Myocyte (in vitro differentiated cells): ENCODE measurements at regions not wholly inside any gene's neighbourhood (a gene's known extent, or its start where the extent isn't known, plus 50 kb on each side); places are given as distances from the start of the nearest gene placed in this dataset.

Experiments
- DNase-seq: peaks from one replicate; pipeline ENCODE4 v3.0.0-alpha.2; 2012; ENCODE audit warnings: low read depth

DNA sequence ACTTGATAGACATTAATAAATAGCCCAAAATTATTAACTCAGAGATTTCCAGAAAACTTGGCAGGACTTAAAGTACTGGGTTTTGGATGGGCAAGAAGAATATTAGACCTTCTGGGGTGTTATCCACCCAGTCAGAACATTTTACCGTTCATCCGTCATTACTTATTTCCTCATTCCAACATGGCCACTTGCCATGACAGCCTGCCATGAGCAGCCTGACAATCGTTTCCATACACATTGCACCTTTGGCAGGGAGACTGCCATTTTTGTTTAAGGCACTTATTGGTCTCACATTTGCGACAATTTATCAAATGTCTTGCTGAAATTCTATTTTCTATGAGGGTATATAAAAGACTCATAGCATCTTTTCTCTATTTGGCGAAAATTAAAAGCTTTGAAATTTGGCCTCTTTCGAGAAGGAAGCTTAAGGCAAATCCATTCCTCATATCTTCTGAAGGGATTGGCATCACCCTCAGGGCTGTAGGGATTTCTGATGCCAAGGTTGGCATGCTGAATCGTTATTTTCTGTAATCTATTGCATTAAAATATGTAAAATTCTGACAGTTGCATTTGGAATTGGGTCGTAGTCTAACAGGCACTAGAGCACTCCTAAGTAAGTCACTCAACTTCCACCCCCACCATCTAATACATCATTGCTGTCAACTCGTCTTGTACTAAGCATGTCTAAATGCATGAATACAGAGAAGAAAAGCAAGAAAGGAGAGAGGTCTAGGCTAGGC, 406.3 kb upstream of the PIK3C3 start:
- no peak for DNase-seq

DNA sequence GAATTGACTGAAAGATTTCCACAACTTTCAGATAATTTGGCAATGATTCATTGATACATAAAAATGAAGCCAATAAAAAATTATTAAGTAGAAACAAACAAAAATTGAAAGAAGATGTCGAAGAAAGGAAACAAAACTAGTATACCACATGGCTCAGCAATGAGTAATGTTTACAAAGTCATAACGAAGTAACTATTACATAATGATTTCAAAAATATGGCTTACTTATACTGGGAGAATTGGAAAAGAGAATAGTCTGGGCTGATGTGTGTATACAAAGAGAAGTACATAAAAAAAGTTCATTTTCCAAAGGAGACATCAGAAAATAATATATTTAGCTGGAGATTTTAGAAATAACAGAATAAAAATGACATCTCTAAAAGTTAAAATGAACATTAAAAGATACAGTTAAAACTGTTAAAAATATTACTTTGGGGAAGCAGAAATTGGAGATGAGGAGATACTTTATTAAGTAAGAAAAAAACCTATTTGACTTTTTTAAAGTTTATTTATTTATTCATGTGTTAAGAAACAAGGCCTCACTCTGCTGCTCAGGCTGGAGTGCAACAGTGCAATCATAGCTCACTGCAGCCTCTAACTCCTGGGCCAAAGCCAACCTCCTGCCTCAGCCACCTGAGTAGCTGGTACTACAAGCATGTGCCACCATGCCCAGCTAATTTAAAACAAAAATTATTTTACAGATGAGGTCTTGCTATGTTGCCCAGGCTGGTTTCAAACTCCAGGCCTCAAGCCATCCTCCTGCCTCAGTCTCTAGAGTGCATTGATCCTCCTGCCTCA, 409.7 kb upstream of the PIK3C3 start:
- DNase-seq: no peak

DNA sequence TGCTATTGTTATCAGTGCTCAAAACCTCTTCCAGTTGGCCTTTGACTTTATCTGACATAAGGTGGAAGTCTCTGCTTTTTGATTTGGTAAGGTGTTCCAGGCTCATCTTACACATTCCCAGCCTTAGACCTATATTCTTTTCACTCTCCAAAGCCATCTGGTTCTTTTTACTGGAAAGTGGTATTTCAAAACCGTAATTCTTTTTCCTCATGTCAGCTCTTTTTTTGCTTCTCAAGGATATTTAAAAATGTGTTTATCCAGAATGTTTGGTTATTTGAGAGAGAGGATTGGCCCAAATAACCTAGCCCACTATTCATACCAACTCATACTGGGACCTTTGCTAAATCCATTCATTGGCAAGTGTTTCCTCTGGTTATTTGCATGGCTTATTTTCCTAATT, 411.2 kb upstream of the PIK3C3 start:
- DNase-seq: no peak

DNA sequence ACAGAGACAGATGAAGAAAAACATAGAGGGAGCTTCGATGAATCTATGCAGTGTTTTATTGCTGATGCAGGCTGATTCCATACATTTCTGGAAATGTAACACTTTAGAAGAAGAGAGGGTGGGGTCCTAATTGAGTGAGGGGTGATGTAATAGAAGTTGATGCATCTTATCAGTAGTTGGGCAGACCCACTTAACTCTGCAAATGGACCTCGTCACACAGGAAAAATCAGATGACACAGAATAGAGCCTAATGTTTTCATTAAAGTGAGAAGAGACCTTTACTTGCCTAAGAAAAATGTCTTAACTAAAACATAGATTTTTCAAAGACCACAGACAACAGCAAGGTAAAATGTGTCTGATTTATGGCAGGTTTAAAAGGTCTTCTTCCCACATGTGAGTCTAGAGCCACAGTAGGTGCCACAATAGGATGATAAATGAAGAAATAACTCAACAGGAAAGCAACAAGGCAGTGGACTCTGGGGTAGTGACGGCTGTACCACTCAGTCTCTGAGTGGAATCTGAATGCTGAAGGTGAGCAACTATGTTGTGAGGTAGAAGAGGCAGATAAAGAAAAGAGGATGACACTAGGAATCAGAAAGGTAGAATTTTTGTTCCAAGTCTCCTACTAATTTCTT, 414.7 kb upstream of the PIK3C3 start:
- DNase-seq: no peak

DNA sequence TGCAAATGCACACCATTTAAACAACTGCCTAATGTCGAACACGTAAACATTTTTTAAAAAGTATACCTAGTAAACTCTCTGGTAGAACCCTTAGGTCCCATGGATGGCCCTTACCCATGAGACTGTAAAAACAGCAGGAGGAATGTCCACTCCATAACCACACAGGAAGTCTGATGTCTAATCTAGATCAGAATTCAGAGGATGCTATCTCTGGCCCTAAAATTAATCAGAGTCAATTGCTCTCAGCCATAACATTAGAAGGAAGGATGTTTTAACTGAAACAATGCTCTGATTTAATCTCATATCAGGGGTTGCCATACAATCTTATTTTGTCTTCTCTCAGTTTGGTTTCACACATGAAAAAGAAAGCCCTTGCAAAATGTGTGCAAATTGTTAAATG, 416.3 kb upstream of the PIK3C3 start:
- no peak for DNase-seq

DNA sequence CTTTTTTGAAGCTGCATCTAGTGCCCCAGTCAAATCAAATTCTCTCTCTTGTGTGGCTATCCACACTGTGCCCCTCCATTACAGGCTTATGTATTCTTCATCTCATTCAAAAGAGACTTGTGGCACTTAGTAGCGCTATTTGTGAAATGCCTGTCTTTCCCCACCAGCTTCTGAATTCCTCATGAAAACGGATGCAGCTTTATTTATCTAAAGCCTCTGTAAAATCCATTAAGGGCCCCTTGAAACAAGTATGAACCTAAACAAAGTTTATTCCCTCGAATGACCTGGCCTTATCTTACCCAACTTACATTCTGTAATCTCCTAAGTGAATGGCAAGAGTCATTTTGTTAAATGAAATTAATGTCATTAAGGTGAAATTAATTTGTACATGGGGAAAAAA, 417.4 kb upstream of the PIK3C3 start:
- no peak for DNase-seq

DNA sequence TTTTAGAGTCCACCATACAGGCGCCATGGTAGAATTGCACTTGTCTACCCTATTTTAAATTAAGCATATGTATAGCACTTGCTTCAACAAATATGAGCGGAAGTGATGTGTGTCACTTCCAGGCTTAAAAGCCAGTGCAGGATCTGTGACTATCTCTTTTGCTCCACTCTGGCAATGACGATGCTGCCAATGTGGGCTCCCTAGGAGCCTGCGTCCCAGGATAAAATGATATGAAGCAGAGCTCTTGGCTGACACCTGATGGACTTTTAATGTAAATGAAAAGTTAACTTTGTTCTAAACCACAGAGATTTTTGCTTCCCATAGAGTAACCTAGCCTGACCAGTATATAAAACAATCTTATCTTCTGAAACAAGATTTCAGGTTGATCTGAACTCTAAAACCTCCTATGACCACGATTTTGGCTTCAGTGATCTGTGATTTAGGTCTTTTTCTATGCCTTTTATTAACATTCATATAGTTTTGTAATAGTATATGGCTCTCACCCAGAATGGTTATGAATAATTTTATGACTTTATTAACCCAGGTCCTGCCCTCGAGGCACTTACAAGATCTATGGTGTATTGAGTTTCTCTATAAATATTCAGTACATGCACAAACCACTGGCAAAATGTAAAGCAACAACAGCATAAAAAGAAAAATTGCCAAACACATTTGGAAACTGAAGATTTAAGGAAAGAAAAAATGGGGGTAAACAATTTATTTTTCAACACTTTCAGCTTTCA, 422.5 kb upstream of the PIK3C3 start:
- no peak for DNase-seq

DNA sequence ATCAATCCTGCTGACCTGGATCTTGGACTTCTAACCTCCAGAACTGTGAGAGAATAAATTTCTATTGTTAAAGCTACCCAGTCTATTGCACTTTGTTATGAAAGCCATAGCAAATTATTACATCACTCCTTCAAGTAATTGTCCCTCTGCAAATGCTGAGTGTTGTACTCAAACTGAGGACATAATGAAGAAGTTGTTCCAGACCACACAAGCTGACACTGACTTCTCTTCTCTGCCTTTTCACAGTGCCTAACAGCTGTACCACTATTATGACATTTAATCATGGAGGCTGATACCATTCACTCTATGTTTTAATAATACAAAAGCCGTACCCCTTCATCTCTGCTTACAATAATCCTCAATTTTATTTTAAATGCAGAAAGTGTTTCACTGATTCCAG, 424.1 kb upstream of the PIK3C3 start:
- no peak for DNase-seq

DNA sequence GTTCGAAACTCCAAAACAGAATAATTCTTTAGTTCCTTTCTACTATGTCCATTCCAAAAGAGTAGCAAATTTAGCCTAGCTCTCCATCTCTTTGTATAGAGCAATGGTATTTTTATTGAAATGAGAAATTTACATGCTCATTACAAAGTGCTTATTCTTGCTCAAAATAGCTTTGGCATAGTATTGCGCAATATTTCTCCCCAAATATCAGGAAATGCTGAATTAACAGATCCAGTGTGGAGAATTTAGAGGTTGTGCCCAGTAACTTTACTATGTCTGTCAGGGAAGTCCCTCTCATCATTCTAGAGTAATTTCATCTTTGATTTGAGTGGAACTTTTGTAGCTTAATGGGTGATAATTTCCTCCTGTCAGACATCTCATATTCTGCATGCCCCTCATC, 425.9 kb upstream of the PIK3C3 start:
- DNase-seq: no peak

DNA sequence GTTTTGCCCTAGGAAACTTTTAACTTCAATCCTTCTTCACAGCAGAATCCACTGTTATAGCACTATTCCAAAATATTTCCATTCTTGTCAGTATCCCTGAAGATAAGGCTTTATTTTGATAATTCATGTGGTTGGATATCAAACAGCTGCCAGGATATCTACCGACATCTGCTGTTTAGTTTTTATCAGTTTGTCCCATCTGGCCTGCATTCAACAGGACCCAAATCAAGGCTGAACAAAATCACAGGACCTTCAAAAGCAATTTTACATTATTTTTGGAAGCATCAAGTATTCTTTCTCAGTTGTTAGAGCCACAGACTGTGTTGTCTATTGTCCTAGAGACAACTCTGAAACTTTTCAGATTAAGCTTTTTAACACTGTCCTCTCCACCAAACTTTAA, 429.0 kb upstream of the PIK3C3 start:
- DNase-seq: no peak

DNA sequence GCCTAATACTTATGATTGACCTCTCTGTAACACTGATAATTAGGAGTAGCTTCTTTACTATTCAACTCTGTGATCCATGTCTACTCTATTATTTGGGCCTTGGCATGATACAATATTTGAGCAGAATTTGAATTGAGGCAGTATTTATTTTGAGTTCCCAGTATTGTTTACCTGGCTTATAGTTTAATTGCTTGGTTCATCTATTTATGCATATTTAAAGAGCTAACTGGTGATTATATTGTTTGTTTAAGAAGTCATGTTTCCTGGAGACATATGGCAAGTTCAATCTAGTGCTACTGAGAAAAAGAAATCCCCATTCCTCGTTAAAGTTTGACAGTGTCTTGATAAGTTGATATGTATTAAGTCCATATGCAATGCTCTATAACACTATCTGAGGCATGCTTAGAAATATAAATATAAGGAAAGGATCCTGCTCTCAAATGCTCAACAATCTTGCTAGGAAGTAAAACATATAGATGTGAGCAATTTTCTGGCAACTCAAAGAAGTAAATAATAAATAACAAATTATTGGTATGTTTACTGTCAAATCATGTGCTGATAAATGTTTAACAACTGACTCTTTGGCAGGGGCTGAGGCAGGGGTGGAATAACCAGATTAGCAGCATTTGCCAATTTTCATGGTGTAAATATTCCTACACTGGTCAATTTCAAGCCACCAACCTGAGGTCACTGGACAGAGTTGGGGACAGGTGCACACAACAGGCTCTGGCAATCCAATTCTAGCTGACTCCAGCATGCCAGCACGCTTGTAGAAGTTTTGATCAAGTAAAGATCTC, 430.2 kb upstream of the PIK3C3 start:
- no peak for DNase-seq

DNA sequence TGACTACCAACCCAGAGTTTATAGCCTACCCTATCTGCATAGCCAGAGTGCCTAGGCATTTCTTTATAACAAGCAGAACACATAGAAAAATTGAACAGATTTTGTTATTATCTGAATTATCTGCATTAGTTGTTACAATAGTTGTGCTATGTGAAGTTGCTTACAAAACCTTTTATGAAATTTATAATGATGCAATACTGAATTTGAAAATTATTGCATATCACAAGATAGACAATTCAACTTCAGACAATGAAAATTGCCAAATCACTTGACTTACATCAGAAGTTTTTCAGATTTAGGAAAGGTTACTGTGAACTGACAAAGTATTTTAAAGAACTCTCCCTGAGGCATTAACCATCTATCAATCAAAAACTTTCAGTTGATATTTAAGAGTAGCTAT, 437.9 kb upstream of the PIK3C3 start:
- DNase-seq: no peak

DNA sequence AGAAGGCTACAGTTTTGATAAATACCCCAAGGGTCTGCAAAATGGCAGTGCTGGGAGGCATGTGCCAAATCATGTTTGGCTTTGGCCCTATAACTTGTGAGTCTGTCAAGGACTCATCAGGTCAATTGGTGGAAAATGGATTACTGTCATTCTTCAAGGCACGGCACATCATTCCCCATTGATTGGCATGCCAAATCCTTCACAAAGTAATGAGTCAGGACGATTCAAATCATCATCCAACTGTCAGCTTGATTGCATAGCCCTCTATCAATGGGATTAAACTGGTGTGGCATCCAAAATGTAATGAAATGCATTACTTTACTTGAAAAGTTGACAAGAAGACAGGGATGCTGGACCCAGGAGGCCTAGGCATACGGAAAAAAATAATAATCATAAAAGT, 441.6 kb upstream of the PIK3C3 start:
- no peak for DNase-seq

DNA sequence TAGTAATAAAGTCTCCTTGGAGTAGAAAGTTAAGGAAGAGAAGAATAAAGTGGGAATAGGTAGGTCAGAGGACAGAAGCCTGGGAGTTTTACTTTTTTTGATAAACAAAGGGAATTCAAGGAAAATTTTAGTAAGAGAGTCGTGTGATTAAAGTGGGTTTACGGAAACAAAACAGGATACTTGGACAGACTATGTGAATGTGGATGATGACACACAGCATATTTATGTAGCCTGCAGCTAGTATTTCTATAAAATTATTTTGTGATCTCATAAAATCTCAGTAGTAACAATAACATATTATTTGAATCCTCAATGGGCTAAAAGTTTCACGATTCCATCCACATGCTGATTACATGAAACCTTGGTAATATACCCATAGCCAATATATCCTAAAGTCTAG, 450.7 kb upstream of the PIK3C3 start:
- no peak for DNase-seq

DNA sequence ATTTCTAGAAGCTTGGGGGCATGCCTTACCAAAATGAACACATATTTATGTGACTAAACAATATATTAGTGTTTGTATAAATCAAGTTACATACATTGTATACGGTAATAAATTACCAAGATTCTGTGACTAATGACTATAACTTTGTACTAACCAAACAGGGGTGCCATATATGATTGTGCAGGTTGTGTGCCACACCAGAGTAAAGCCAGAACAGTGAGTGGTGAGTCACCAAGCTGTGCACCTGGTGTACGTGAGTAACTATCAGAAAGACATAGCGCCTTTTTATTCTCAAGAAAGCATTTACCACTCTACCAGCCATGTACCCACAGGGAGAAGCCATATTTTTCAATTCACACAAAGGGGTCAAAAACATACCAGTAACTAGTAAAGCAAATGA, 453.2 kb upstream of the PIK3C3 start:
- DNase-seq: no peak

DNA sequence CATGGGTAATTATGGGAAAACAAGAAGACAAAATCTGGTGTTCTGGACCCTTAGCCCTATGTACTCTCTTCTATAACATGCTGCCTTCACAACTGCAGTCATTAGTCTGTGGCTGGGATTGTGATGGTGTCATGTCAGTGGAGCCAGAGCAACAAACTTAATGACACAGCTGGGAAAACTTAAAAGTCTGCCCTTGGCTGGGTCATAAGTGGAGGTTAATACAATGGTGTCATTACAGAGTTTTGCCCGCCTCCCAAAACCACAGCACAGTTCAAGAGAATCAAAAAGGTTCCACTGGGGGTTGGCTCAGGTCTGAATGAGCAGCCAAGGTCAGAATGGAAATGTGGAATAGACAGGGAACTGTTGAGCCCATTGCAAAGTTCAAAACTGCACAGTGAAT, 455.7 kb upstream of the PIK3C3 start:
- no peak for DNase-seq

DNA sequence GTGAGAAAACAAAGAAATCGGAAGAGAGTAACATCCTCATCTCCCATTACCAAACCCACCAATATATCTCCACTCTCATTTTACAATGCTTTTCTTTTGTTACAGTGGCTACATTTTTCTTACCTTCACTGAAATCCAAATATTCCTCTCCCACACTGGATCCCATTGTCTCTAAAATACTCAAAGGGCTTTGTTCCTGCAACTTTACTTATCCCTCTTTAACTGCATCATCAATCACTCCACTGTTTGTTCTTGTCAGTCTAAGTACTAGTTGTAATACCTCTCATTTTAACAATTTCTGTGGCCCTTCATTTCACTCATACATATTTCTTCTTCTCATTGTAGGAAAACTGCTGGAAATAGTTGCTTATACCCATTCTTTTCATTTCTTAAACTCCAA, 464.2 kb upstream of the PIK3C3 start:
- DNase-seq: no peak

DNA sequence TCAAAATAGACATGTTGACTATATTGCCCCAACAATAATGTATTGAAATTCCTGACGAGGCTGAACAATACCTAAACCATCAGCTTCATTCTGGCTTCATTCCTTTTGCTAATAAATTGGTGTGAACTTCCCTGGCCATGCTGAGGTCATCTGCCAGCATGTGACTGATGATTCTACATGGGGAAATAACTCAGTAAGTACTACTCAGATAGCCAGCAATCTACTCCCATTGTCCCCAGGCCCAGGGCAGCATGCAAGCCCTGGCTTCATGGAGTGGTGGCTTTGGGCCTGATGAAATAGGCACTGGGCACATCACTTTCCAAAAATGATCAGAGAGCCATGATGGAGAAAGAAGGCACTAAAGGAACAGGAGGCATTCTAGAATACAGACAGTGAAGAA, 468.5 kb upstream of the PIK3C3 start:
- no peak for DNase-seq

DNA sequence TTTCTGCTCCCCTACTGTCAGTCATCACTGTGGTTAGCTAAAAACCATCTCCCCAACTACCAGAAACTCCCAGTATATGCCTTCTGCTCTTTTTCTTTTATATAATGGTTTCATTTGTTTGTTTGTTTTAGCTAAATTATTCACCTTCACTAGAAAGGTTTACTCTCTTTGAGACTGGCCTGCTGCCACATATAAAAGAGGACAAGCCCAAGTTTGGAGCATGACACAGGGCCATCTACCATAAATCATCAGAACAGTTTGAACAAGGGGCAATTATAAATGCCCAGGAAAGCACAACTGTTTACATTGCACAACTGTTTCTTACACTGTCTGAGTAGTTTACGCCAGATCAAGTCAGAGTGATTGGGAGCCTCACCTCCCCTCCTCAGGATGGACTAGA, 471.0 kb upstream of the PIK3C3 start:
- DNase-seq: no peak

DNA sequence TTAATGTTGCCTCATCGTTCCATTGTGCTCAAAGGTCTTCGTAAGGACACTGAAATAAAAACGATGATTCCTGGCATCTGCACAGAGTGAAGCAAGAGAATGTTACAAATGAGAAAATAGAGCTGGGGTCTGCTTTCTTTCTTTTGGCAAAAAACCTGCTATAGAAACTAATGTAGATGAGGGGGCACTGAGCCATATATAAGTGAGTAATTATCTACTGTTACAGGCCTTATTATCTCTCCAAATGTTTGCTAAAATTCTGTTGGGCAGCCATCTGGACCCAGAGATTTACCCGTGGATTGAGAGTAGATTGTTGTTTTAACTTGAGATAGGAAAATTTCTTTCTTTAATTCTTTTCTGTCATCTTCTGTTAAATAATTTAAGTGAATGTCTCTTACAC, 472.5 kb upstream of the PIK3C3 start:
- no peak for DNase-seq
